HUES48 (cell line): ENCODE measurements at regions not wholly inside any gene's neighbourhood (a gene's known extent, or its start where the extent isn't known, plus 50 kb on each side); places are given as distances from the start of the nearest gene placed in this dataset.
"Not testable (repeated sequence)": the region's sequence is repeated elsewhere in the genome, so short reads cannot be mapped to it uniquely, and the experiment has no call there.

ENCODE experiments used
- H3K27ac ChIP-seq: one replicate; pipeline ENCODE4 v1.7.0; 2013; ENCODE audit warnings: low read depth, low read length, inconsistent platforms
- H3K27me3 ChIP-seq: 2 replicates; pipeline ENCODE4 v1.6.1; 2013; ENCODE audit warnings: mild to moderate bottlenecking, low read length; ENCODE audit not compliant: control insufficient read depth, insufficient read depth
- H3K36me3 ChIP-seq: 2 replicates; pipeline ENCODE4 v1.6.1; 2013; ENCODE audit warnings: low read length; ENCODE audit not compliant: control insufficient read depth, insufficient read depth
- H3K4me1 ChIP-seq: 2 replicates; pipeline ENCODE4 v1.6.1; 2013; ENCODE audit warnings: mild to moderate bottlenecking, low read length; ENCODE audit not compliant: control insufficient read depth, insufficient read depth
- H3K4me3 ChIP-seq: 2 replicates; pipeline ENCODE4 v1.5.1; 2013; ENCODE audit warnings: mild to moderate bottlenecking, low read depth, low read length
- H3K9ac ChIP-seq: 2 replicates; pipeline ENCODE4 v1.6.1; 2013; ENCODE audit warnings: mild to moderate bottlenecking, low read depth, low read length, moderate library complexity
- H3K9me3 ChIP-seq: 2 replicates; pipeline ENCODE4 v1.6.1; 2013; ENCODE audit warnings: low read length; ENCODE audit not compliant: control insufficient read depth, insufficient read depth

GRCh38 chr7:69435711-69436110 is 162.6 kb upstream of the AUTS2 start:
- Histone ChIP-seq H3K27ac (no peak overlapping the region), H3K9me3 (no peaks in the 10 kb centered on the region), H3K27me3 (peaks cover 4% of the 10 kb centered on the region), H3K36me3 (no peaks in the 10 kb centered on the region), H3K4me1 (peaks cover 7% of the 10 kb centered on the region), H3K9ac (no peak overlapping the region), H3K4me3 (no peak overlapping the region)

- H3K4me3 ChIP-seq, result no peak overlapping the region
- peaks cover 4% of the 10 kb centered on the region for H3K4me1 ChIP-seq
- no peaks in the 10 kb centered on the region for H3K9me3 ChIP-seq
- H3K9ac ChIP-seq, result no peak overlapping the region
- H3K27ac ChIP-seq, result no peak overlapping the region
- no peaks in the 10 kb centered on the region for H3K36me3 ChIP-seq
- H3K27me3 ChIP-seq, result no peaks in the 10 kb centered on the region
Measured at GRCh38 chr7:69436946-69437345, 161.3 kb upstream of the AUTS2 start.

GRCh38 chr7:69438584-69439412 is 159.5 kb upstream of the AUTS2 start:
- Histone ChIP-seq H3K27me3 (no peaks in the 10 kb centered on the region), H3K36me3 (no peaks in the 10 kb centered on the region), H3K4me1 (peaks cover 4% of the 10 kb centered on the region), H3K4me3 (no peak overlapping the region), H3K27ac (no peak overlapping the region), H3K9ac (no peak overlapping the region), H3K9me3 (no peaks in the 10 kb centered on the region)

GRCh38 chr7:69439636-69440325 is 158.5 kb upstream of the AUTS2 start:
- Histone ChIP-seq H3K27me3 (no peaks in the 10 kb centered on the region), H3K36me3 (no peaks in the 10 kb centered on the region), H3K9ac (no peak overlapping the region), H3K27ac (no peak overlapping the region), H3K9me3 (no peaks in the 10 kb centered on the region), H3K4me1 (peaks cover 4% of the 10 kb centered on the region), H3K4me3 (no peak overlapping the region)

GRCh38 chr7:69440976-69441375 is 157.3 kb upstream of the AUTS2 start:
- H3K27ac ChIP-seq, result no peak overlapping the region
- no peaks in the 10 kb centered on the region for H3K9me3 ChIP-seq
- H3K4me1 ChIP-seq, result peaks cover 4% of the 10 kb centered on the region
- no peaks in the 10 kb centered on the region; the same call in 1 of the 2 replicates for H3K27me3 ChIP-seq
- H3K36me3 ChIP-seq, result no peaks in the 10 kb centered on the region
- no peak overlapping the region for H3K4me3 ChIP-seq
- no peak overlapping the region for H3K9ac ChIP-seq

- Histone ChIP-seq H3K36me3 (no peaks in the 10 kb centered on the region), H3K4me3 (no peak overlapping the region), H3K9me3 (no peaks in the 10 kb centered on the region), H3K27me3 (no peaks in the 10 kb centered on the region; the same call in 1 of the 2 replicates), H3K4me1 (peaks cover 4% of the 10 kb centered on the region), H3K27ac (no peak overlapping the region), H3K9ac (no peak overlapping the region)
Measured at GRCh38 chr7:69443136-69443535, 155.1 kb upstream of the AUTS2 start.

GRCh38 chr7:69445541-69445940 is 152.7 kb upstream of the AUTS2 start:
- no peaks in the 10 kb centered on the region for H3K9me3 ChIP-seq
- peaks cover 8% of the 10 kb centered on the region; the same call in 1 of the 2 replicates for H3K4me1 ChIP-seq
- no peak overlapping the region for H3K4me3 ChIP-seq
- H3K27ac ChIP-seq, result no peak overlapping the region
- peaks cover 6% of the 10 kb centered on the region for H3K27me3 ChIP-seq
- H3K36me3 ChIP-seq, result no peaks in the 10 kb centered on the region
- H3K9ac ChIP-seq, result no peak overlapping the region

- peaks cover 14% of the 10 kb centered on the region for H3K4me1 ChIP-seq
- not testable (repeated sequence) for H3K27ac ChIP-seq, H3K9me3 ChIP-seq, H3K9ac ChIP-seq, H3K27me3 ChIP-seq, H3K4me3 ChIP-seq, H3K36me3 ChIP-seq
Measured at GRCh38 chr7:69446213-69446612, 152.1 kb upstream of the AUTS2 start.

GRCh38 chr7:69448071-69448470 is 150.2 kb upstream of the AUTS2 start:
- H3K27ac ChIP-seq, result no peak overlapping the region
- no peaks in the 10 kb centered on the region for H3K9me3 ChIP-seq
- H3K36me3 ChIP-seq, result no peaks in the 10 kb centered on the region
- H3K9ac ChIP-seq, result no peak overlapping the region
- peaks cover 24% of the 10 kb centered on the region for H3K27me3 ChIP-seq
- no peak overlapping the region for H3K4me3 ChIP-seq
- peaks cover 14% of the 10 kb centered on the region for H3K4me1 ChIP-seq

- H3K9me3 ChIP-seq, result no peaks in the 10 kb centered on the region
- H3K4me1 ChIP-seq, result peaks cover 14% of the 10 kb centered on the region
- peak overlapping the region; percentile 69 for H3K27ac ChIP-seq
- no peak overlapping the region; the same call in 1 of the 2 replicates for H3K4me3 ChIP-seq
- peaks cover 24% of the 10 kb centered on the region for H3K27me3 ChIP-seq
- H3K9ac ChIP-seq, result no peak overlapping the region
- H3K36me3 ChIP-seq, result no peaks in the 10 kb centered on the region
Measured at GRCh38 chr7:69450456-69450855, 147.8 kb upstream of the AUTS2 start.

GRCh38 chr7:69451715-69452114 is 146.6 kb upstream of the AUTS2 start:
- H3K9ac ChIP-seq, result no peak overlapping the region
- H3K4me3 ChIP-seq, result no peak overlapping the region
- H3K9me3 ChIP-seq, result no peaks in the 10 kb centered on the region
- H3K36me3 ChIP-seq, result no peaks in the 10 kb centered on the region
- H3K27ac ChIP-seq, result no peak overlapping the region
- H3K27me3 ChIP-seq, result peaks cover 24% of the 10 kb centered on the region
- H3K4me1 ChIP-seq, result peaks cover 14% of the 10 kb centered on the region
